PC-9 (cell line): ENCODE measurements at regions not wholly inside any gene's neighbourhood (a gene's known extent, or its start where the extent isn't known, plus 50 kb on each side); places are given as distances from the start of the nearest gene placed in this dataset.

ENCODE experiments used
- BruUV-seq: library from RNA; stranded (reverse); fragments of 400-500 nt; replicated peaks from 2 replicates; lab custom pipeline; 2021; lab: Mats Ljungman, UMichigan
- CTCF ChIA-PET: fragments of 300-600 bp; sonication (Branson Sonifier 250); formaldehyde crosslinking; loops from one replicate; lab custom pipeline; 2022; ENCODE audit warnings: antibody characterized with exemption; lab: Charles Lee
- POLR2A ChIA-PET: fragments of 300-600 bp; sonication (Branson Sonifier 250); formaldehyde crosslinking; loops from one replicate; lab custom pipeline; 2022; ENCODE audit warnings: antibody characterized with exemption; ENCODE audit not compliant: unreplicated experiment; lab: Charles Lee
- DNase-seq, 2 experiments: peaks; one replicate each; pipeline versions ENCODE4 v3.0.0 to v3.0.0-alpha.2; 2015 to 2022; ENCODE audit warnings: mixed read lengths in 1 of 2
- H2AFZ ChIP-seq: fragments of 200-600 bp; sonication (generic); 2 replicates; pipeline ENCODE4 v1.8.1; 2017; ENCODE audit warnings: antibody characterized with exemption
- H3F3A ChIP-seq: fragments of 200-600 bp; sonication (generic); 2 replicates; pipeline ENCODE4 v1.8.1; 2017; ENCODE audit warnings: antibody characterized with exemption, mild to moderate bottlenecking, low read depth; ENCODE audit not compliant: insufficient read depth
- H3K27ac ChIP-seq: fragments of 200-600 bp; sonication (generic); 2 replicates; pipeline ENCODE4 v1.6.1; 2016; ENCODE audit warnings: mixed run types
- H3K27me3 ChIP-seq: fragments of 200-600 bp; sonication (generic); 2 replicates; pipeline ENCODE4 v1.6.1; 2016; ENCODE audit warnings: low read depth, mixed run types; ENCODE audit not compliant: insufficient read depth
- H3K36me3 ChIP-seq: fragments of 200-600 bp; sonication (generic); 2 replicates; pipeline ENCODE4 v1.6.1; 2016; ENCODE audit warnings: low read depth, mixed run types
- H3K4me1 ChIP-seq: fragments of 200-600 bp; sonication (generic); replicated peaks from 2 replicates; pipeline ENCODE4 v1.6.1; 2016; ENCODE audit warnings: mixed run types; ENCODE audit not compliant: insufficient read depth
- H3K4me2 ChIP-seq: fragments of 200-600 bp; sonication (generic); 2 replicates; pipeline ENCODE4 v1.6.1; 2017; ENCODE audit warnings: mixed run types
- H3K4me3 ChIP-seq: fragments of 200-600 bp; sonication (generic); 2 replicates; pipeline ENCODE4 v1.6.1; 2016; ENCODE audit warnings: mixed run types
- H3K79me2 ChIP-seq: fragments of 200-600 bp; sonication (generic); 2 replicates; pipeline ENCODE4 v1.6.1; 2017; ENCODE audit warnings: low read depth, mixed run types
- H3K9me2 ChIP-seq: fragments of 200-600 bp; sonication (generic); 2 replicates; pipeline ENCODE4 v1.8.1; 2017; ENCODE audit warnings: mild to moderate bottlenecking; ENCODE audit not compliant: insufficient read depth
- H3K9me3 ChIP-seq: fragments of 200-600 bp; sonication (generic); 2 replicates; pipeline ENCODE4 v1.8.1; 2016; ENCODE audit warnings: low read depth; ENCODE audit not compliant: insufficient read depth
- H4K20me1 ChIP-seq: fragments of 200-600 bp; sonication (generic); 2 replicates; pipeline ENCODE4 v1.8.1; 2017; ENCODE audit not compliant: insufficient read depth
- CTCF ChIP-seq: fragments of 200-600 bp; sonication (generic); conservative IDR thresholded peaks from 2 replicates; pipeline ENCODE4 v1.6.1; 2017; ENCODE audit warnings: mixed run types, antibody characterized with exemption, mild to moderate bottlenecking, moderate library complexity
- EZH2 ChIP-seq: fragments of 200-600 bp; sonication (generic); IDR thresholded peaks from 2 replicates; pipeline ENCODE4 v1.8.0; 2017; ENCODE audit warnings: antibody characterized with exemption, low read depth
- intact Hi-C: fragments of 100-400 bp; cut with micrococcal nuclease; formaldehyde crosslinking; loops from one replicate; pipeline ENCODE4 v1.10.0; 2022; ENCODE audit not compliant: unreplicated experiment

- Histone ChIP-seq H3K27ac (no peak overlapping the region), H2AFZ (no peak overlapping the region), H3K36me3 (no peaks in the 10 kb centered on the region), H4K20me1 (no peaks in the 10 kb centered on the region), H3K27me3 (no peaks in the 10 kb centered on the region), H3F3A (no peaks in the 10 kb centered on the region), H3K4me3 (no peak overlapping the region), H3K4me1 (peaks cover 10% of the 10 kb centered on the region), H3K79me2 (no peaks in the 10 kb centered on the region), H3K9me3 (no peaks in the 10 kb centered on the region), H3K4me2 (no peak overlapping the region), H3K9me2 (no peaks in the 10 kb centered on the region)
- intact Hi-C loops, result loop anchor here (2.0 kb wide), 2 partner anchors 23 to 51 kb away; no protein-coding TSS in a partner anchor
- no peak for DNase-seq
- no TSS peak for BruUV-seq
- CTCF ChIA-PET, result no interaction called here
- POLR2A ChIA-PET, result interaction anchor here (0.6 kb wide), 3 partner anchors 48 to 461 kb away, joined by 3 to 7 read pairs (median 6); no protein-coding TSS in a partner anchor
- TF ChIP-seq EZH2 (no peak), CTCF (no peak)
Observed at GRCh38 chr9:90965226-90966030, 163.8 kb downstream of the SYK start.

- no peak overlapping the region for H2AFZ ChIP-seq
- H3K79me2 ChIP-seq, result no peaks in the 10 kb centered on the region
- intact Hi-C loops, result no loop called here
- CTCF ChIA-PET, result no interaction called here
- H4K20me1 ChIP-seq, result no peaks in the 10 kb centered on the region
- POLR2A ChIA-PET, result interaction anchor here (0.6 kb wide), 1 partner anchor 461 kb away, joined by 7 read pairs; no protein-coding TSS in a partner anchor
- H3K9me3 ChIP-seq, result no peaks in the 10 kb centered on the region
- no peak overlapping the region for H3K27ac ChIP-seq
- H3K36me3 ChIP-seq, result no peaks in the 10 kb centered on the region
- H3F3A ChIP-seq, result no peaks in the 10 kb centered on the region
- no peaks in the 10 kb centered on the region for H3K9me2 ChIP-seq
- TF ChIP-seq CTCF (no peak), EZH2 (no peak)
- H3K4me3 ChIP-seq, result no peak overlapping the region
- DNase-seq, result no peak
- BruUV-seq, result no TSS peak
- H3K27me3 ChIP-seq, result no peaks in the 10 kb centered on the region
- H3K4me1 ChIP-seq, result peaks cover 6% of the 10 kb centered on the region
- no peak overlapping the region for H3K4me2 ChIP-seq
Observed at GRCh38 chr9:90966031-90966290, 164.3 kb downstream of the SYK start.

GRCh38 chr9:90966480-90967144 lies 165.0 kb downstream of the SYK start:
- no peak overlapping the region for H3K4me2 ChIP-seq
- H2AFZ ChIP-seq, result no peak overlapping the region
- H3K4me3 ChIP-seq, result no peak overlapping the region
- no peaks in the 10 kb centered on the region; the same call in 1 of the 2 replicates for H3K4me1 ChIP-seq
- no TSS peak for BruUV-seq
- no peaks in the 10 kb centered on the region for H3K27me3 ChIP-seq
- H3K9me3 ChIP-seq, result no peaks in the 10 kb centered on the region
- no peaks in the 10 kb centered on the region for H4K20me1 ChIP-seq
- no peaks in the 10 kb centered on the region for H3K36me3 ChIP-seq
- intact Hi-C loops, result no loop called here
- ChIA-PET CTCF (no interaction called here), POLR2A (interaction anchor here (0.6 kb wide), 1 partner anchor 437 kb away, joined by 3 read pairs; no protein-coding TSS in a partner anchor)
- no peaks in the 10 kb centered on the region for H3K79me2 ChIP-seq
- no peaks in the 10 kb centered on the region for H3K9me2 ChIP-seq
- H3F3A ChIP-seq, result no peaks in the 10 kb centered on the region
- no peak overlapping the region for H3K27ac ChIP-seq
- TF ChIP-seq EZH2 (no peak), CTCF (no peak)
- DNase-seq, result no peak
